Testis (tissue), 2 donors: ENCODE measurements at regions not wholly inside any gene's neighbourhood (a gene's known extent, or its start where the extent isn't known, plus 50 kb on each side); places are given as distances from the start of the nearest gene placed in this dataset.

Experiments
- POLR2A ChIP-seq: fragments of 450-650 bp; IDR thresholded peaks from one replicate; pipeline ENCODE4 v1.6.1; 2017; ENCODE audit warnings: antibody characterized with exemption, mild to moderate bottlenecking, moderate library complexity
- TF ChIP-seq, protein P1 (sequence below), 3 experiments: fragments of 450-650 bp in 2 of 3; fragments of 200-600 bp in 1 of 3; sonication (generic) in 1 of 3; IDR thresholded peaks; one replicate each; pipeline ENCODE4 v1.5.1; 2016 to 2019; ENCODE audit warnings: antibody characterized with exemption in 3 of 3, mild to moderate bottlenecking in 2 of 3, moderate library complexity in 1 of 3

DNA sequence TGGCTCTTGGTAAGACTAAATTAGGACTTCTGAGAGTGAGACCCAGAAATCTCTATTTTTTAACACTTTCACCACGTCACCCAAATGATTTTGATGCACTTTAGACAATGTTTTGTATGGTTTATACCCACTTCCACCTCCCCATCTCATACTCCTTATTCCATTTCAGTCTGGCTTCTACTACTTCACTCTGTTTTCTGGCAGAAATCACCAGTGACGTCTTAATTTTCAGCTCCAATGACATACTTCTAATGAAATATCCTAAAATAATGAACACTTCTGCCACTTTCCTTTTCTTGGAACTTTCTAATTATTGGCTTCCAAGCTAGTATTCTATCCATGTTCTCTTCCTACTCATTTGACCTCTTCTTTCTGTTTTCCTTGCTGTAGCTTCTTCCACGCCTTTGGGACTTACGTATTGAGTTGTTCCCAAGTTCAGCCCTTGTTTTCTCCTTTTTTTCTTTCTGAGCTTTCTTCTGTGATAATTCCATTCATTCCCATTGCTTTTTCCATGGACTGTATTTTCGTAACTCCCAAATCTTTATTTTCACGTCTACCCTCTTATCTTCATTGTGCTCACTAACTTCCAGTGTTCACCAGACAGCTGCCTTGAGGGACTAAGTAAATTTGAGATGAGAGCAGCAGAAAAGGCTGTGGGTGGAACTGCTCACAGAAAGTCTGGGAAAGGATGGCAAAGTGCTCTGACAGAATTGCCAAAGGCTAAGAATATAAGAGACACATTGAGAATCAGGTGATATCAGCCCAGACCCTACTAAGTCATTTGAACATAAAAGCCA lies 115.8 kb downstream of the CAPZA3 start:
- TF ChIP-seq, protein P1, sequence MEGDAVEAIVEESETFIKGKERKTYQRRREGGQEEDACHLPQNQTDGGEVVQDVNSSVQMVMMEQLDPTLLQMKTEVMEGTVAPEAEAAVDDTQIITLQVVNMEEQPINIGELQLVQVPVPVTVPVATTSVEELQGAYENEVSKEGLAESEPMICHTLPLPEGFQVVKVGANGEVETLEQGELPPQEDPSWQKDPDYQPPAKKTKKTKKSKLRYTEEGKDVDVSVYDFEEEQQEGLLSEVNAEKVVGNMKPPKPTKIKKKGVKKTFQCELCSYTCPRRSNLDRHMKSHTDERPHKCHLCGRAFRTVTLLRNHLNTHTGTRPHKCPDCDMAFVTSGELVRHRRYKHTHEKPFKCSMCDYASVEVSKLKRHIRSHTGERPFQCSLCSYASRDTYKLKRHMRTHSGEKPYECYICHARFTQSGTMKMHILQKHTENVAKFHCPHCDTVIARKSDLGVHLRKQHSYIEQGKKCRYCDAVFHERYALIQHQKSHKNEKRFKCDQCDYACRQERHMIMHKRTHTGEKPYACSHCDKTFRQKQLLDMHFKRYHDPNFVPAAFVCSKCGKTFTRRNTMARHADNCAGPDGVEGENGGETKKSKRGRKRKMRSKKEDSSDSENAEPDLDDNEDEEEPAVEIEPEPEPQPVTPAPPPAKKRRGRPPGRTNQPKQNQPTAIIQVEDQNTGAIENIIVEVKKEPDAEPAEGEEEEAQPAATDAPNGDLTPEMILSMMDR (IDR thresholded peaks at IDR 0.05), result no peak
- no peak for TF ChIP-seq POLR2A
